ENCODE measurements at regions not wholly inside any gene's neighbourhood (a gene's known extent, or its start where the extent isn't known, plus 50 kb on each side); places are given as distances from the start of the nearest gene placed in this dataset.

DNA sequence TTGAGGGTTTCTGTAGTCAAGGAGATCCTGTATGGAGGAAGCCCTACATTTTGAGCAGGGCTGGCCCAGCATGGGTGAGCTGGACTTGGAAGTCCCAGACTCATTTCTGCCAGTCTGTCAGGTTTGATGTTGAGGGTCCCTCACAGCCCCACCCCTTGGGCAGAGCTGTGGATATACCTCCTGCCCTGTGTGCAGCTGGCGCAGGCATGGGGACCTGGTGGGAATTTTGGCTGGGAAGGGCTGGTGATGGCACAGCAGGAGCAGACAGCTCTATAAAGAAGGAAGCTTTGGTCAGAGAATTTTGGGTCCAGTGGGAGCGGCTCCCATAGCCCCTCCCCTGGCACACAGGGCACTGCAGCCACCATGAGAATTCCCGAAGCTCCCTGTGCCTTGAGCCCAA lies 482.6 kb downstream of the RPS24 start:
- no peak for DNase-seq (ENCODE audit: low read depth in 2 of 2)

DNA sequence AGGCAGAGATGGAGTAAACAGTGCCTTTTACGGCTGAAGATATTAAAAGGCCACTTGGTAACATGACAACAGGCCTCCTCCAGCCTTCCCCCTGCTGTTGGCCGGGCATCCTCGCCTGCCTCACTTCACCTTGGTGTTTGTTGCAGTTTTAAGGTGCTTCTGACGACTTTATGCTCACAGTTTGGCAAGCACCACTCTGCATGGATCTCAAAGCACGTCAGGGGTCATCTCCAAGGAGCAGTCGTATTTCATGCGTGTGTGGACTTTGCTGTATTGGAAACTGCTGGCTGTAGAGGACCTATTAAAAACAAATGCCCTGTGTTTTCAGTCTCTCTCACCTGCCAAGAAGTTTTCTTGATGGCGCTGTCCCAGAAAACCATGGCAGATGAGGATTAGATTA lies 483.1 kb downstream of the RPS24 start:
- no peak for DNase-seq (ENCODE audit: low read depth in 2 of 2)

DNA sequence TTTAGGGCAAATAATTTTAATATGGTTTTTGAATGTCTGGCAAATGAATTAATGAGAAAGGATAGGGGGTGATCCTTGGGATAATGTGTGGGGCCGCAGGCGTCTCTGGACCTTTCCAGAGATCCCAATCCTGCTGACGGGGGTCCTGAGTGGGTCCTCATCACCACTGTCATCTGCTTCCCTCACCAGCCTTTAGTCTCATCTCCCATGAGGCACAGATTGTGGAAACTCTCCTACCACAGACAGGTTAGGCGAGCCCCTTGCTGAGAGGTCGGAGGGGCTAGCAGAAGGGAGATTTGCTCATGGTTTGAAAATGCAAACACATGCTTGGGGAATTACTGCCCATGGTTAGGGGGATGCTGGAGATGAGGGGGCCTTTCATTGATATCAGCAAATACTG lies 484.6 kb downstream of the RPS24 start:
- no peak for DNase-seq (ENCODE audit: low read depth in 2 of 2)

DNA sequence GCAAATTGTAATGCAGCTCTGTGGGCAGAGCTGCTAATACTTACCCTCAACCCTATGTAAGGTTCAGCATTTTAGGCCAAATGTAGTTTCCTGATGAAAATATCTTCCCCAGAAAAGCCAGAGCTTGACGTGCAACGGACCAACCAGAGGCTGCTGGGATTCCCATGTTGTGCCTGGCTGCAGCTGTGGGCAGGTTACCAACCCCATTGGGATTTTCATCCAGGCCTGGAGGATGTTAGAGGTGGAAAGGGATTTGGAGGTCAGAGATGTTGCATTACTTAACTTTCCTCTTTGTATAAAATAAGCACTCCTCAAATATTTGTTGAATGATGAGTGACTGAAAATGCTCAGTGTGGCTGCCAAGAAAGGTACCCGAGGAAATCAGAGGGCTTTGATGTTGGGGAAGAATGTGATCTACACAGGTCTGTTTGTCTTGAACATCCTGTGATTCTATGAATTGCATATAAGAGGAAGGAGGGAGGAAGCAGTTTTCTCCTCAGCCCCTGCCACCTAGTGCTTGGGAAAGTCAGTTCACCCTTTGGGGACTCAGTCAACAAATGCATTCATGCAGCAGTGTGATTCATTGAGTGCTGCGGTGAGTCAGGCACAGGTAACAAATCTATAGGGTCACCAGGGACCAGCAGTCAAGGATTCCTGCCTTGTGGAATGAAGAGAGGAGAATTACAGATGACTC lies 487.2 kb downstream of the RPS24 start:
- DNase-seq (ENCODE audit: low read depth in 2 of 2) = no peak

DNA sequence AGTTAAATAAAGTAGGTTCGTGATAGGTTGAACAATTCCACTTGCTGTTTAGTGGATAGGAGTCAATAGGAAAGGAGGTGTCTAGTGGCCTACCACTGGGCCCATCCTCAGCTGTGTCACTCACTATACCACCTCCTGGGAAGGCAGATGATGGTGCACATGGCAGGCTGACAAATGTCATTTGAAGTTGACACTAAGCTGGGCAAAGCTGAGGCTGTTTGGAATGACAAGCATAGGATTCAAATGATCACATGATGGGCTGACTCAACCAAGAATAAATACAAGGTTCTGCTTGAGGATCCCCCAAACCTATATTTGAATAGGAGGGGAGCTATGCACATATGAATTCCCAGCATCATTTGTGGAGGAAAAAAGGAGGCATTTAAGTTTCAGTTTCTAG lies 489.8 kb downstream of the RPS24 start:
- DNase-seq (ENCODE audit: low read depth in 2 of 2) = no peak

DNA sequence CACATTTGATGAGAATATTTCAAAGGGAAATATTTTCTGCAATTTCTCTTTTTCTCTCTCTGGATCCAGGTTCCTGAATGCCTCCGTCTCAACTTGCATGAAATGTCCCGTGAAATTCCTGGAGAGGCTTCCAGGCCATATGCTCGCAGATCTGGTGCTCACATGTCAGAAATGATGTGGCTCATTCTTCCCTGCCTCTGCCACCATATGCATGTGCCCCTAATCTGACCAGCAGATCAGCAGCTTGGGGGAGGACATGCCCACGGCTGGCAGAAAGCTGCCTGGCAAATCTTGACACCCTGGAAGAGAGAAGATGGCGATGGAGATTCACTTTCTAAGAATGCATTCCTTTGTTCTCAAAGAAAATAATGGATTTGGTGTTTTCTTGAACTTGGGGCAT lies 490.7 kb downstream of the RPS24 start:
- DNase-seq (ENCODE audit: low read depth in 2 of 2) = no peak

DNA sequence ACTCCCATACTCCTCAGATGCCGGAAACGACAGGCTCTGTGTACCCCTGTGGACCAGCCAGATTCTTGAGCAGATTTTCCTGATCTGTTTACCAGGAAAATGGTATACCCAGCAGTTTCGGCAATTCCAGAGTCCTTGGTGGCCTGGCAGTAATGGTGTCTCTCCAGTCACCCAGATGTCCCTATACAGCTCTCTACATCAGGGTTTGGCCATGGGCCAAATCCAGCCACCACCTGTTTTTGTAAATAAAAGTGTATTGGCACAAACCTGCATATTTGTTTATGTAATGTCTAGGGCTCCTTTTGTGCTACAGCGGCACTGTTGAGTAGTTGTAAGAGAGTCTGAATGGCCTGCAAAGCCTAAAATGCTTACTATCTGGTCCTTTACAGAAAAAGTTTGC lies 491.3 kb downstream of the RPS24 start:
- no peak for DNase-seq (ENCODE audit: low read depth in 2 of 2)

DNA sequence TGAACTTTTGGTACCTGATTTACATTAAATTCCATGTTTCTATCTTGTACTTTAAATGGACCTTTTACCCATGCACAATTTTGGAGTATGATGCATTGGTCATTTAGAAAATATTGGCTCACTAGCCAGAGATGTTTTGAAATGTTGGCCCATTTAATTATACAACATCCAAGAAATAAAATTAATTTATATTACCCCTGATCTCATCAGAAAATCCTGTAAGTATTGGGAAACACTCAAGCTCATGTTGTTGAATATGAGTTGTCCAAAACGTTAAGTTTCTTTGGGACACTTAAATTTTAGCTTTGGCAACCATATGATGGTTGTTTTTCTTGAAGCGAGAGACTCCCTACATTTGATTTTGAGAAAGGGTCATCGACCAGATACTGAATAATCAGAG lies 492.7 kb downstream of the RPS24 start:
- no peak for DNase-seq (ENCODE audit: low read depth in 2 of 2)

DNA sequence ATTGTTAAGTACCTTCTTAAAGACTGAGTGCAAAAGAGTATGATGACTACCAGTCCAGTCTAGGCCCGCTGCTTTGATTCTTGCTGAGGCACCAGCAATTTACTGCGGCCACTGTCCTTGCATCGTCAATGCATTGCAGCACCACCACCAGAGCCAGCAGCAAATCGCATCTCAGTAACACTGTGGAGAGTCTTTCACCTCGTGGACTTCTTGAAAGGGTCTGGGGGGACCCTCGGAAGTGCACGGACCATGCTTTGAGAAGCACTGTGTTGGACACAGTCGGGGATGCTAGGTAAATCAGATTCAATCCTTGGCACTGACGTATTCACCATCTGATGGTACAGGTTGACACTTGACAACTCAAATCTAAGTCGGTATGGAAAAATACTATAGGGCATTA lies 493.6 kb downstream of the RPS24 start:
- no peak for DNase-seq (ENCODE audit: low read depth in 2 of 2)

DNA sequence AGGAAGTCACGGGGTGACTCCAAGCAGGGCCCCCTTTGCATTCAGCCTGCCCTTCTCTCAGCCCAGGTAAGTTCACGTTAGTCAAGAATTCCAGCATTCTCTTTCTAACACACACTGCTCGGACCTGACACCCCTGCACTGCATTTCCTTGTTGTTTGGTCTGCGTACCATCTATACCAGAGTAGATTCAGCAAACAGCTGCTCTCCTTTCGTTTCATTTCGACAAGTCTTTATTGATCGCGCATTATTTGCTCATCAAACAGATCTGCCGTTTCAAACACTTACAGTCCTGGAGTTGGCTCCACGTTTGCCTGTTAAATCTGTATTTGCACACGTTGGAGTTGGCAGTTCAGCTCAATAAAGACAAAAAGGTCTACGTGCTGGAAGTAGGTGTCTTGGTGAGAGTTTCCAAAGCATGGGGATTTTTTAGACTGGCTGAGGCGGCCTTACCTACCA lies 495.1 kb downstream of the RPS24 start:
- no peak for DNase-seq (ENCODE audit: low read depth in 2 of 2)

DNA sequence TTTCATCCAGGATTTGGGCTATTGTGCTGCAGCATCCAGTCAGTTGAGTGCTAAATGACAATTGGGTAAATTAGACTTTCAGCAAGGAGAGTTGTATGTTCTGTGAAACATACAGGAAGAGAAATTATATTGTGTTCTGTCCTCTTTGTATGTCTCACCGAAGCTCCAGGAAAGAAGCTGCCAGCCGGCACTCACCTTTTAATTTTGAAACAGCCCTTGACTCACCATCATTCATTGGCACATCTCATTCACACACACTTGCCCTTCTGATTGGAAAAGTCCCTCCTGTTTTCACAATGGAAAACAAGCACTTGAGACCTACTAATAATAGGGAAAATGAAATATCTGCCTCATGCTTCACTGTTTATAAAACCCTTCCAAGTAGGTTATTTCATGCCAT lies 495.6 kb downstream of the RPS24 start:
- DNase-seq (ENCODE audit: low read depth in 2 of 2) = no peak

DNA sequence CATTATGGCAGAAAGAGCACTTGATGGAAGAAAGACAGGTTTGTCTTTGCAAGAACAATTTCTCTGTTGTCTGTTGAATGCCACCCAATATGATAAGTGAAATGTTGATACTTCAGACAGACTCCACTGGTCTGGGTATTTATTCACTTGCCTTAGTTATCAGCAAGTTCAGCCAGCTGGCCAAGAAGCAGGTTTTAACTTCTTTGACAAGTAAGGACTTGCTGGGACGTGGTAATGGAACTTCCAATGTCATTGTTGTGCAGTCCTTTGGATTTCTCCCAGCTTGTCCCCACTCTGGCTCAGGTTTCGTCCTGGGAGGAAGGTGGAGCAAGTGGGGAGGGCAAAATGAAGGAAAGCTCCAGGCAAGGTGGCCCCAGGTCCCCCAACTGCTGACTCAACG lies 497.4 kb downstream of the RPS24 start:
- no peak for DNase-seq (ENCODE audit: low read depth in 2 of 2)

DNA sequence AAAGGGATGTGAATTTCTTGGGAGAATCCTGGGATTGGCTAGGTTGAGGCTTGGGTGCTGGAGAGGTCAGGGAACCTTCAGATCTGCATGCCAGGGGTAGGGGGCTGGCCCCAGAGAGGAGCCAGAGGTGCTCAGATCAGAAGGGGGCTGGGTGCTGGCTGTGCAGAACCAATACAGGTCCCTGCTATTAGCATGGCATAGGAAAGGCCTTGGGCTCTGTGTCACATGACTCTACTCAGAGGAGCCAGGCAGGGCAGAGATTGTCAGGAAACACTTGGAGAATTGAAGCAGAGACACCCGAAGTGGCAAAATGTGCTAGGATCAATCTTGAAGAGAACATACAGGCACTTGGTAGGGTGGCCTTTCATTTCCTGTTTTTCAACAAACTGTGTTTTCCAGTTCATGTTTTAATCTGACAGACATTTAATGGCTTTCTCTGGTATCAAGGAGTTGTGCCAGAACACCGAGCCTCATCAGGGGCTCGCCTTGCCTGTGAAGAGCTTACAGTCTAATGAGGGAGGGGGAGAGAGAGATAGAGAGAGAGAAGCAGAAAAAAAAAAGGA lies 498.9 kb downstream of the RPS24 start:
- DNase-seq (ENCODE audit: low read depth in 2 of 2) = no peak

DNA sequence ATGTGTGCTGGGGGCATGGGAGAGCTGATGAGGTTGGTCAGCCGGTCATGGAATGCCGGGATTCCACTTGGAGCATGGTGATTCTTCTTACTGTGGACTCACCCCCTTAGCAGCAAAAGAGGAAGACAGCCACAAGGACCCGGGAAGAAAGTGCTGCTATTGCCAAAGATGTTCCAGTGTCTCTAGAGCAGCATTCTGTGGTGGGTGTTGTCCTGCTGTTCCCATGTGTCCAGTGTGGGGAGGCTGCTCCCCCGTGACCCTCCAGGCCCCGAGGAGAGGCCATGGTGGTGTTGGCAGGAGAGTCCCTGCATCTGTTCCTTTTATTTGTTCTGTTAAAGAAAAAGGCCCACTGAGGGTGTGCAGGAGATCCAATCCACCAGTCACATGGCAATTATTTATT lies 499.4 kb downstream of the RPS24 start:
- no peak for DNase-seq (ENCODE audit: low read depth in 2 of 2)

DNA sequence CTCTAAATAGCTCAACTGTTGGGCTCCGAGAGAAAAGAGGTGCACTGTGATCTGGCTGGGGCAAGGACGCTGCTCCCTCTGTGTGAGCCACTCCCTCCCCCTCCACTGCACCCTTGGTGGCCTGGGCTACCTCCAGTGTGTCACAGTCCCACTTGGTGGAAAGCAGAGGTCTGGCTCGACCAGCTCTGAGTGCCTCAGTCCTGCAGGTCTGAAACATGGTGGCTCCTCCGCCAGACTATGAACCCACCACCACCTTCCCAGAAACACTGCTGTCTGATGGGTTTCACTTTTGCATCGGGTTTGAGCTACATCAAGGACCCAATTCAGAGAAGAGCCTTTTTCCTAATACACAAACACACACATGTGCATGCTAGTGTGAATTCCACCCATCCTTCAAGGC lies 500.1 kb downstream of the RPS24 start:
- DNase-seq (ENCODE audit: low read depth in 2 of 2) = no peak

DNA sequence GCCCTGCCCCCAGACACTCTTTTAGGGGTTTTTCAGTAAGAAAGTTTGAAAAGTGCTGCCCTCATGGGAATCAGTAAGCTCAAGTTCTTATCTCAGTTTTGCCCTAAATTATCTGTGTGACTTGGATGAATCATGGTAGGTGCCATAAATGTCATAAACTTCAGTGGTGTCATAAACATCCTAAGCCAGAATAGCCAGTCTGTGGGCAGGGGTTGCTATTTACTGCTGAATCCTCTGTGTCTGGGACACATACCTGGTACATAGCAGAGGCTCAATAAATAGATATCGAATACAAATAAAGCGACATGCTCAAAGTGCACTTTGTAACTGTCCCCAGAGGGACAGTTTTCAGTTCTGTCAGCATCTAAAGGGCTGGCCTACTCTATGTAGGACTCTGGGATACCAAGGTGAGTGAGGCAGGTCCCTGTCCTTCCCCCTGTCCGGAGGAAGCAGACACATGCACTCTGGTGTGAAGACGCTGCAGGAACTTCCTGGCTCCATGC lies 502.1 kb downstream of the RPS24 start:
- no peak for DNase-seq (ENCODE audit: low read depth in 2 of 2)

DNA sequence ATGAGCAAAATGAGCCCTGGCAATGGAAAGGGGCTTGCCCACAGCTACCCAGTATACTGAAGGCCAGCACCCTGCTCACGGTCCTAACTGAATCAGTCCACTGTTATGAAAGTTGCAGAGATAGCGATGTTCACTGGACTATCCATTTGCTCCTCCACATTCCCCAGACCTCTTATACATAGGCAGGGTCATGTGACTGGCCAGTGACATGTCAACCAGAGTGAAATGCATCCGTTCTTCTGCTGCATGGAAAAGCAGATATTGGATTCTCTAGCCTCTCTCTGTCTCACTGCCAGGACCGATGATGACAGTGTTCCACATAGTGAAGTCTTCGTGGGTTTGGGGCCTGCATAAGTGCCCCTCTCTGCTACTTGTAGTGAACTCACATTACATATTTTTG lies 503.4 kb downstream of the RPS24 start:
- no peak for DNase-seq (ENCODE audit: low read depth in 2 of 2)

DNA sequence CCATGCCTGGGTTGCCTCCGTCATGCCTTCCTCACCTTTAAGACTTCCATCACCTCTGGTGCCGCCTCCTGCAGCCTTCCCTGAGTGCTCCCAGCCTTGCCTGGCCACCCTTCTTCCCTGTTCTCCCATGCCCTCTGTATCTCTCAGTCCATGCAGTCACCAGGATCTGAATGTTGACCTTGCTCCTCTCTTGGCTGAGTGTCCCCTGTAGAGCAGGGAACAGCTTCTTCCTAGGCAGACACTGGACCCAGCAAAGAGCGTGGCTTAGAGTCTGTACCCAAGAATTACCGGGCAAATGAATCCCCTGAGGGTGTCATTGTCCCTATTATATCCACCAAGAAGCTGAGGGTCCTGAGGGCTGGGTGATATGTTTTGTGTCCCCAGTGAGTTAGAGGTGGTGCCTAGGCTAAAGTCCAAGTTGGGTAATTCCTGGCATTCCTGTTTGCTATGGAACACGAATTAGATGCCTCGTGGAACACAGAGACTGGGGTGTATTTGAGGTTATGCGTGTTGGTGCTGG lies 505.6 kb downstream of the RPS24 start:
- DNase-seq (ENCODE audit: low read depth in 2 of 2) = no peak

DNA sequence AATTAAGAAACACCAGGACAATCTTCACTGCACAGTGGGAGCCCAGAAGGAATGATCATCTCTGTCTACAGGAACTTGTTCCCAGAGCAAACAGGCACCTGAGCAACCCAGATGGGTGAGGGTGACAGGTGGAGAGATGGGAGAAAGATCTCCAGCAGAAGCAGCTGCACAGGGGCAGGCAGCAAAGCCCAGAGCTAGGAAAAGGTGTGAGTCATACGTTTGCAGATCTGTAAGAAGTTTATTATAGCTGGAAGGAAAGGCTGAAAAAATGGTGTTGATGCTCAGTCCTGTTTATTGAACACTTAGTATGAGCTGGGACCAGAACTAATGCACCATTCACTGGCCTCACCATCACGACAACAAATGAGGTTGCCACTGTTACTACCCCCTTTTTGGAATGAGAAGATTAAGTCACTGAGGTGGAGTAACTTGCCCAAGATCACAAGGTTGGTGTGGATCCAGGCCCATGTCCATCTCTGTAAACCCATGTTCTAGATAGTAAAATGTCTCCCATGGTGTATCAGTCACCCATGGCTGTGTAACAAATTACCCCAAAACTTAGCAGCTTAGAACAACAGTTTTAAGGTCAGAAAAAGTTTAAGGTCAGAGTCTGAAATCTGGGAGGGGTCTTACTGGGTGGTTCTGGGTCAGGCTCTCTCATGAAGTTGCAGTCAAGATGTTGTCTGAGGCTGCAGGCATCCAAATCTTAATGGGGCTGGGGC lies 506.9 kb downstream of the RPS24 start:
- no peak for DNase-seq (ENCODE audit: low read depth in 2 of 2)

DNA sequence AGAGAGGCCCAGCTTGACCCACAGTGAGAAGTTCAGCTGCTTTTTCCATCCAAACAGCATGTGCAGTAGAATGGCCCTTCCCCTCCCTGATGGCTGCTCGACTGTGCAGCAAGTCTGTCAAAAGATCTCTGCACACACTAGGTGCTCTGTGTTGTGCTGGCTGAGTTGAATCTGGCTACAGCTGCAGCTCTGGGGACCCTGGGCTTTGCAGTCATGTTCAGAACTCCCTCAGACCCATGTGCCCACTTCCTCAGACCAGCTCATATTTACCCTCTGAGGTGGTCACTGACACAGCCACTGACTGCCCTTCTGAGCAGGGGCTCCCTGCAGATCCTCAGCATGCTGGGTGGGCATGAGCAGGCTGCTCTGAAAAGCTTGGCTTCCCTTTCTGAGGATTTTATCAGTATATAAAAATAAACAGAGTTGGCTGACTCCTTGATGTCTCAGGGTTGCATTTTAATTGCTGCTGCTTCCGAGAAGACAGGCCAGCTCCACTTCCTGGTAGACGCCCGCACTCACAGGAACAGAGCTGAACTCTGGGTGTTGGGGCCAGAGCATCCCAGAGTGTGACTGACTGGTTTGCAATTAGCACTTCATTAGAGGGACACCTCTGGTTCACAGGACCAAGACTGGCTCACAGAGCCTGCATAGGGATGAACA lies 507.9 kb downstream of the RPS24 start:
- DNase-seq (ENCODE audit: low read depth in 2 of 2) = no peak

DNA sequence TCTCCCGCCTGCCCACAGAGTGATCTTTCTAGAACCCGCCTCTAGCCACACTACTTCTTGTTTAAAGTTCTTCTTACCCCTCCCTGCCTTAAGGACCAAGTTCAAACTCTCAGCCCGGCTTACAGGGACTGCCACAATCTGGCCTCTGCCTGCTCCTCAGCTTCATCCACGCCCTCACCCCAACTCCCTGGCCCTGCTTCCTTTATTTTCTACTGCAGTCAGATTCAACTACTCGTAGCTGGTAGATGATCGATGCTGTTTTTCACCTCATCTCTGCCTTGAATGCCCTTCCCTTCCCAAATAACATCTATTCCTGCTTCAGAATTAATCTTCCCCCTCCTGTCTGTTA lies 508.5 kb downstream of the RPS24 start:
- DNase-seq (ENCODE audit: low read depth in 2 of 2) = no peak

DNA sequence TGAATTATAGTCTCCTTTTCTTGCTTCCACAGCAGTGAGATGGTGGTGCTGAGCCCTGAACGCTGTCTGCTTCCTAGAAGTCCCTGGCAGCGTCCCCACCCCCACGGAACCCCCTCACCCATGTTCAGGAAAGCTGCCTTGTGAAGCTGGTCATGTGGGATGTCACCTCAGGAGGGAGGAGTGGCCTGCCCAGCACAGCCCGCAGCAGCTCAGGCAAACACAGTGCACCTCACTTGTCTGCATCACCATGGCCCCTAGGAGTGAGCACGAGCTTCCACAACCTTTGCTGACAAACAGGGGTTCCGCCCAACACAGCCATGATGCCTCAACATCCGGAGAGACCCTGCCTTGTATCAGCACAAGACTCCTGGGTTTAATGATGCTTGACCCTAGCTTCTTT lies 508.9 kb downstream of the RPS24 start:
- no peak for DNase-seq (ENCODE audit: low read depth in 2 of 2)

Measured in stimulated activated CD4-positive, alpha-beta T cell treated with anti-CD3 and anti-CD28 coated beads, Interleukin-4, amount 100 ng/mL, for 48 hours (primary cell).